GM12875 (cell line): ENCODE measurements at regions not wholly inside any gene's neighbourhood (a gene's known extent, or its start where the extent isn't known, plus 50 kb on each side); places are given as distances from the start of the nearest gene placed in this dataset.

Experiments
- H3K4me3 ChIP-seq: one replicate; pipeline ENCODE4 v1.5.1; 2011; ENCODE audit warnings: low read depth, low read length, control low read depth
- TF ChIP-seq, protein P1 (sequence below): IDR thresholded peaks from 2 replicates; pipeline ENCODE4 v1.5.1; 2011; ENCODE audit warnings: low read depth, mild to moderate bottlenecking, control low read depth, inconsistent platforms, low read length, moderate library complexity, borderline replicate concordance; ENCODE audit not compliant: insufficient read depth

DNA sequence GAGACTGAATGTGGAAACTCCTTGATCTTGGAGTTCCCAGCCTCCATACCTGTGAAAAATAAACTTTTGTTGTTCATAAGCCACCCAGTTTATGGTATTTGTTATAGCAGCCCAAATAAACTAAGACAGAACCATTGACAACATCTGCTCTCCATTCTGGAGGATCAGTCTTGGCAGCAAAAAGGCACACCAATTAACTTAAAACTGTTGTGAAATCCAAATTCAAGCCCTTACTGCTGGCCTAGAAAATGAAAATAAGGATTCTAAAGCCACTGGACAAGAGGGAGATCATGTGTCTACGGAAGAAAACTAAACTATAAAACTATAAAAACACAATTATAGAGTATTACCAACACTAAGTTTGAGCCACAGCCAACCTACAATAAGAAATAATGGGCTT is 172.1 kb upstream of the RNPC3 start:
- TF ChIP-seq, protein P1, sequence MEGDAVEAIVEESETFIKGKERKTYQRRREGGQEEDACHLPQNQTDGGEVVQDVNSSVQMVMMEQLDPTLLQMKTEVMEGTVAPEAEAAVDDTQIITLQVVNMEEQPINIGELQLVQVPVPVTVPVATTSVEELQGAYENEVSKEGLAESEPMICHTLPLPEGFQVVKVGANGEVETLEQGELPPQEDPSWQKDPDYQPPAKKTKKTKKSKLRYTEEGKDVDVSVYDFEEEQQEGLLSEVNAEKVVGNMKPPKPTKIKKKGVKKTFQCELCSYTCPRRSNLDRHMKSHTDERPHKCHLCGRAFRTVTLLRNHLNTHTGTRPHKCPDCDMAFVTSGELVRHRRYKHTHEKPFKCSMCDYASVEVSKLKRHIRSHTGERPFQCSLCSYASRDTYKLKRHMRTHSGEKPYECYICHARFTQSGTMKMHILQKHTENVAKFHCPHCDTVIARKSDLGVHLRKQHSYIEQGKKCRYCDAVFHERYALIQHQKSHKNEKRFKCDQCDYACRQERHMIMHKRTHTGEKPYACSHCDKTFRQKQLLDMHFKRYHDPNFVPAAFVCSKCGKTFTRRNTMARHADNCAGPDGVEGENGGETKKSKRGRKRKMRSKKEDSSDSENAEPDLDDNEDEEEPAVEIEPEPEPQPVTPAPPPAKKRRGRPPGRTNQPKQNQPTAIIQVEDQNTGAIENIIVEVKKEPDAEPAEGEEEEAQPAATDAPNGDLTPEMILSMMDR = no peak
- H3K4me3 ChIP-seq = no peak overlapping the region

DNA sequence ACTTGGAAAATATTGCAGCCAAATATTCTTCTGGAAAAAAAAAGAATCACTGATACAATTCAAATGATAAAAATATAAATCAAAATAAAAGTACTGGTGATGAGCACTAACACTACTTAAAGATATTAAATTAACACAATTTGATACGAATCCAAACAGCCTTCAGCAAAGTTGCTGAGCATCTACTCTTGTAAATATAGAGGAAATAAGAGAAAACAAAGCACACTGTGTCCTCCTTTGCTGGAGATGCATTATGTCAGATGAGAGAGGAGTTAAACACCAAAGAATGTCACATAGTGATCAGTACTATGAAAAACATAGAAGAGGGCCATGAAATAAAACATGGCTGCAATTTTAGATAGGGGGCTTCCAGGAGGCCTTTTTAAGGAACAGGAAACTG is 177.4 kb upstream of the RNPC3 start:
- H3K4me3 ChIP-seq = no peak overlapping the region
- TF ChIP-seq, protein P1 = no peak

DNA sequence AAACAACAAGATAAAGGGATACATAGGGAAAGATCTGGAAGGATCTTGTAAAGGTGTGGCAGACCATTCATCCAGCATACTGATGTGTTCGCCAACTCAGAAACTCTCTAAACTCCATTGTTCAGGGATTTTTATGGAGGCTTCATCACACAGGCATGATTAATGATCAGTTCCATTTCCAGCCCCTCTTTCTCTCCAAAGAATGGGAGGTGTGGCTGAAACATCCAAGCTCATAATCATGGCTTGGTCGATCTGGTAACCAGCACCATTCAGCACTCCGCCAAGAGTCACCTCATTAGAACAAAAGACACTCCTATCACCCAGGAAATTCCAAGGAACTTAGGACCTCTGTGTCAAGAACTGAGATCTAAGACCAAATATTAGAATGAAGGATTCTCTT is 180.6 kb upstream of the RNPC3 start:
- TF ChIP-seq, protein P1 = no peak
- H3K4me3 ChIP-seq = no peak overlapping the region

DNA sequence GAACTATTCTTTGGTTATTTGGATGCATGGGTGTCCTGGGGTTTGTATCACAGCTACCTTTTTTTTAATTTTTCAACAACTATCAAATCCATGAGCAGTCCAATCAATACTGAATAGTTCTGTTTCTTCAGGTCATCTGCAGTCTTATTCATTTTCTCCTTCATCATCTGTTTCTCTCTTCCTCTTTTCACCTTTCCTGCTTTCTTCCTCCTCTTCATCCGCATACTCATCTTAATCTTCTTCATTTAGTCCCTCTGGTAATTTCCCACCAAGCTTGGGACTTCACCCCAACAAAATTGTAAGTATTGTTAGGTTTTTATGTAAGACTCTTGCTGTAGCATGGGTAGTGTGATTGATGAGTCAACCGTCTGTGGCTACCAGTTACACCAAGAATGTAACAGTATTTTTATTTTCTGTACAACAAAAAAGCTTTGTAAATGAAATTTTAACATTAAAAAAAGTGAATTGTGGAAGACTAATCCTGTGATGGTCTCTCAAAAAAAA is 184.1 kb upstream of the RNPC3 start:
- no peak overlapping the region for H3K4me3 ChIP-seq
- TF ChIP-seq, protein P1 = no peak

DNA sequence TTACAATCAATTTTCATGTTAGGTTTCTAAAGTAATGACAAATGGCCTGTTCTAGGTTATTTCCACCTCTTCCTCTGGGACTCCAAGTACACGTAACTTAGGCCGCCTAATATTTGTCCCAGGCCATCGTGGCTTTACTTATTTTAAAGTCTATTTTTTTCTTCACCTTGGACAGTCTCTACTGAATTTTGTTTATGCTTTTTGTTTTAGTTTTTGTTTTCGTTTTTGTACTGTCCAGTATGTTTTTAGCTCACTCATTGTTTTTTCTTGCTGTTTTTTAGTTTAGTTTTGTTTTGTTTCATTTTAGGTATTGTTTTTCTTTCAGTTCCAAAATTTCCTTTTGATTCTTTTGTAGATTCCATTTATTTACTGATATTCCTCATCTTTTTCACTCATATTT is 187.7 kb upstream of the RNPC3 start:
- TF ChIP-seq, protein P1 = no peak
- H3K4me3 ChIP-seq = no peak overlapping the region

DNA sequence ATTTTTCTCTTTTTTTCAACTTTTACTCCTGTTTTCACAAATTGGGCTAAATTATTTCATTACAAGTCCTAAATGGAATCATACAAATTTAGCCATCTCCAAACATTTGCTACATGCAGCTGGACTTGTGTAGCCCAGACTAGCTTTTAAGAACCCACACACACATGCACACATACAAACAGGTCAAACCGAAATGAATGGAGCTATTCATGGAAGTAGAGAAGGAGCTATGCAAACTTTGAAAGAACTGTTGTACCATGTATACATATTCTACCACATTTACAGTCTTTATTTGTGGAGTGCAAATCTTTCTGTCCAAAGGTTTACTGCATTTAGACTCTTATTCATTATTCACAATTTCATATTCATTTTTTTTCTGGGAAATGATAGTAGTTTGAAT is 189.1 kb upstream of the RNPC3 start:
- TF ChIP-seq, protein P1 = no peak
- H3K4me3 ChIP-seq = no peak overlapping the region

DNA sequence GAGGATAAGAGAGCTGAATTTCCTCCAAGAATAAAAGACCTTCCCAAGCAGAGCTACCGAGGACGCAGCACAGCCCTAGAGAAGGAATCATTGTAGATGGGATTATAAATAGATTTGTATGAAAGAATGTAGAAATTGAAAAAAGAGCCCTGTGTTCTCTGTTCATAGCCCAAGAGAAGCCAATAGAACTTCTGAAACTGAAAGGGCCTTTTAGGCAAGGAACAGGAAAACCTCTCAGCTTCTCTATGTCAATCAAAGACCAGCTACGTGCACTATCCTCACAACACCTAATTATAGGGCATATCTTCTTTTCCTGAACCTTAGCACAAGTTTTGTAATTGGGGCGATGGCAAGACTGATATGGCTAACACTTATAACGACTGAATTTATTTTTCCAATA is 192.4 kb upstream of the RNPC3 start:
- TF ChIP-seq, protein P1 = no peak
- no peak overlapping the region for H3K4me3 ChIP-seq
